Upper lobe of right lung (tissue), 1 donor: ENCODE measurements at regions not wholly inside any gene's neighbourhood (a gene's known extent, or its start where the extent isn't known, plus 50 kb on each side); places are given as distances from the start of the nearest gene placed in this dataset. TPM values are rescaled to one million over a fixed set of nuclear protein-coding genes. Genes with fewer than 3 reads are reported as not detected.
"Not testable (repeated sequence)": the region's sequence is repeated elsewhere in the genome, so short reads cannot be mapped to it uniquely, and the experiment has no call there.

Experiments used
- ATAC-seq: fragments of 200-7000 bp; cut with Tn5 transposase; one replicate; pipeline ENCODE4 v1.9.1; 2020; ENCODE audit warnings: mild to moderate bottlenecking, moderate library complexity
- DNase-seq: peaks from one replicate; pipeline ENCODE4 v3.0.0-alpha.2; 2020
- H3K27ac ChIP-seq: fragments of 200-600 bp; one replicate; pipeline ENCODE4 v1.8.0; 2022
- H3K27me3 ChIP-seq: fragments of 200-600 bp; one replicate; pipeline ENCODE4 v1.8.0; 2022; ENCODE audit warnings: mild to moderate bottlenecking
- H3K36me3 ChIP-seq: fragments of 200-600 bp; one replicate; pipeline ENCODE4 v1.8.0; 2022
- H3K4me1 ChIP-seq: fragments of 200-600 bp; one replicate; pipeline ENCODE4 v1.8.0; 2022
- H3K4me3 ChIP-seq: fragments of 200-600 bp; one replicate; pipeline ENCODE4 v1.8.0; 2022; ENCODE audit warnings: mild to moderate bottlenecking
- H3K9me3 ChIP-seq: fragments of 200-600 bp; one replicate; pipeline ENCODE4 v1.8.0; 2022
- intact Hi-C: fragments of 100-400 bp; cut with DNase I; formaldehyde crosslinking; loops from one replicate; pipeline ENCODE4 v1.11.0; 2022
- microRNA-seq: library from miRNA; unstranded; fragments of <30 nt; microRNA quantifications from one replicate; pipeline ENCODE4 v1.2.0, GENCODE V29; 2020; ENCODE audit warnings: borderline microRNAs expressed
- TF ChIP-seq, protein P1 (sequence below): fragments of 200-600 bp; IDR thresholded peaks from one replicate; pipeline ENCODE4 v1.8.0; 2022; ENCODE audit warnings: antibody characterized with exemption
- donor health status: DM: no; HTN: yes; CAD: no; lungs with severe emphysema.

DNA sequence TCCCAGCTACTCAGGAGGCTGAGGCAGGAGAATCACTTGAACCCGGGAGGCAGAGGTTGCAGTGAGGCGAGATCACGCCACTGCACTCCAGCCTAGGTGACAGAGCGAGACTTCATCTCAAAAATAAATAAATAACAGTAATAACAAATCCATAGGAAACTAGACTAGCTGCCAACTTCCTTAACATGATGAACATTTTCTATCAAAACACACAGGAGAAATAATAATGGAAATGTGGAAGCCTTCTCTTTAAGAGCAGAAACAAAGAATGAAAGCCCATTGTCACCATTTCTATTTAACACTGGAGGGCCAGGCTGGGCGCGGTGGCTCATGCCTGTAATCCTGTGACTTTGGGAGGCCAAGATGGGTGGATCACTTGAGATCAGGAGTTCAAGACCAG, 56.7 kb upstream of the SMURF2 start:
- H3K9me3 ChIP-seq, H3K4me3 ChIP-seq, H3K4me1 ChIP-seq, intact Hi-C loops, DNase-seq, H3K27ac ChIP-seq, H3K36me3 ChIP-seq, ATAC-seq, H3K27me3 ChIP-seq: not testable (repeated sequence)

DNA sequence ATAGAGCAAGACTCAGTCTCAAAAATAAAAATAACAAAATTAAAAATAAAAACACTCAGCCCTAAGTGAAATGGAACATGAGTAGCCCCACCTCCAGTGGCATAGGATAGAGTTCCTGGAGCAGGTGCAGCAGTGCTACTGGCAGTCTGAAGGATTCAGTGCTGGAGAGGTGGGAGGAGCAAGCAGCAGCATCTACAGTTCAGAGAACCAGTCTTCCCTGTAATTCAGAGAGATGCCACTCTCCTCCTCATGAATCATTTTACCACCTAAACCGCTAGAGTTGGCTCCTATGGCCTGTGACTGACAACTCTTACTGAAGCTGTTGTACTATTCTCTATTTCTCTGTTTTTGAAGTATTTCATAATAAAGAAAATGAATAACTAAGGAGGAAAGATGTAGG, 56.0 kb upstream of the SMURF2 start:
- Histone ChIP-seq H3K9me3 (no peaks in the 10 kb centered on the region), H3K4me1 (peaks cover 3% of the 10 kb centered on the region), H3K27ac (no peak overlapping the region), H3K36me3 (no peaks in the 10 kb centered on the region), H3K27me3 (no peaks in the 10 kb centered on the region), H3K4me3 (no peak overlapping the region)
- intact Hi-C loops, result no loop called here
- TF ChIP-seq, protein P1, sequence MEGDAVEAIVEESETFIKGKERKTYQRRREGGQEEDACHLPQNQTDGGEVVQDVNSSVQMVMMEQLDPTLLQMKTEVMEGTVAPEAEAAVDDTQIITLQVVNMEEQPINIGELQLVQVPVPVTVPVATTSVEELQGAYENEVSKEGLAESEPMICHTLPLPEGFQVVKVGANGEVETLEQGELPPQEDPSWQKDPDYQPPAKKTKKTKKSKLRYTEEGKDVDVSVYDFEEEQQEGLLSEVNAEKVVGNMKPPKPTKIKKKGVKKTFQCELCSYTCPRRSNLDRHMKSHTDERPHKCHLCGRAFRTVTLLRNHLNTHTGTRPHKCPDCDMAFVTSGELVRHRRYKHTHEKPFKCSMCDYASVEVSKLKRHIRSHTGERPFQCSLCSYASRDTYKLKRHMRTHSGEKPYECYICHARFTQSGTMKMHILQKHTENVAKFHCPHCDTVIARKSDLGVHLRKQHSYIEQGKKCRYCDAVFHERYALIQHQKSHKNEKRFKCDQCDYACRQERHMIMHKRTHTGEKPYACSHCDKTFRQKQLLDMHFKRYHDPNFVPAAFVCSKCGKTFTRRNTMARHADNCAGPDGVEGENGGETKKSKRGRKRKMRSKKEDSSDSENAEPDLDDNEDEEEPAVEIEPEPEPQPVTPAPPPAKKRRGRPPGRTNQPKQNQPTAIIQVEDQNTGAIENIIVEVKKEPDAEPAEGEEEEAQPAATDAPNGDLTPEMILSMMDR, result no peak
- DNase-seq (no peak), ATAC-seq (peak; percentile 20)

DNA sequence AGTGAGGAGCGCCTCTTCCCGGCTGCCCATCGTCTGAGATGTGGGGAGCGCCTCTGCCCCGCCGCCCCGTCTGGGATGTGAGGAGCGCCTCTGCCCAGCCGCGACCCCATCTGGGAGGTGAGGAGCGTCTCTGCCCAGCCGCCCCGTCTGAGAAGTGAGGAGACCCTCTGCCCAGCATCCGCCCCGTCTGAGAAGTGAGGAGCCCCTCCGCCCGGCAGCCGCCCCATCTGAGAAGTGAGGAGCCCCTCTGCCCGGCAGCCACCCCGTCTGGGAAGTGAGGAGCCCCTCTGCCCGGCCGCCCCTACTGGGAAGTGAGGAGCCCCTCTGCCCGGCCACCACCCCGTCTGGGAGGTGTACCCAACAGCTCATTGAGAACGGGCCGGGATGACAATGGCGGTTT, 54.4 kb upstream of the SMURF2 start:
- H3K27me3 ChIP-seq, H3K36me3 ChIP-seq, H3K4me3 ChIP-seq, ATAC-seq, DNase-seq, H3K9me3 ChIP-seq, intact Hi-C loops, H3K27ac ChIP-seq: not testable (repeated sequence)
- H3K4me1 ChIP-seq, result peaks cover 13% of the 10 kb centered on the region

DNA sequence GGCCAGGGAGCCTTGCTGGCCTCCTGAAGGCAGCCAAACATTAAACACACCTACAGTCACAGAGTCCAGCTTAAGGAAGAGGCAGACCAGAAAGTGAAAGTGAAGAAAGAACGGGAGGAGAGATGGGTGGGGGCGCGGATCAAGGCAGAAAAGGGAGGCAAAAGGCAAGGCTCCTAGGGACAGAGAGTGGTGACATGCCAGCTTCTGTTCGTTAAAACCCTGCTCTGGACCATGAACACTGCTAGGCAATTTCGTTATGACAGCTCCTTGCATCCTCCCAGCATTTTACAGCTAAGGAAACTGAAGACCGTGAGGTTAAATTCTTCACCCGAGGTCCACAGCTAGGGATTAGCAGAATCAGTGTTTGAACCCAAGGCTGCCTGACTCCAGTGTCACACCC, 51.7 kb upstream of the SMURF2 start:
- DNase-seq, H3K27ac ChIP-seq, intact Hi-C loops, H3K27me3 ChIP-seq, H3K36me3 ChIP-seq, H3K9me3 ChIP-seq: not testable (repeated sequence)
- Histone ChIP-seq H3K4me1 (peaks cover 21% of the 10 kb centered on the region), H3K4me3 (peak overlapping the region; percentile 31)
- ATAC-seq, result peak; percentile 60

DNA sequence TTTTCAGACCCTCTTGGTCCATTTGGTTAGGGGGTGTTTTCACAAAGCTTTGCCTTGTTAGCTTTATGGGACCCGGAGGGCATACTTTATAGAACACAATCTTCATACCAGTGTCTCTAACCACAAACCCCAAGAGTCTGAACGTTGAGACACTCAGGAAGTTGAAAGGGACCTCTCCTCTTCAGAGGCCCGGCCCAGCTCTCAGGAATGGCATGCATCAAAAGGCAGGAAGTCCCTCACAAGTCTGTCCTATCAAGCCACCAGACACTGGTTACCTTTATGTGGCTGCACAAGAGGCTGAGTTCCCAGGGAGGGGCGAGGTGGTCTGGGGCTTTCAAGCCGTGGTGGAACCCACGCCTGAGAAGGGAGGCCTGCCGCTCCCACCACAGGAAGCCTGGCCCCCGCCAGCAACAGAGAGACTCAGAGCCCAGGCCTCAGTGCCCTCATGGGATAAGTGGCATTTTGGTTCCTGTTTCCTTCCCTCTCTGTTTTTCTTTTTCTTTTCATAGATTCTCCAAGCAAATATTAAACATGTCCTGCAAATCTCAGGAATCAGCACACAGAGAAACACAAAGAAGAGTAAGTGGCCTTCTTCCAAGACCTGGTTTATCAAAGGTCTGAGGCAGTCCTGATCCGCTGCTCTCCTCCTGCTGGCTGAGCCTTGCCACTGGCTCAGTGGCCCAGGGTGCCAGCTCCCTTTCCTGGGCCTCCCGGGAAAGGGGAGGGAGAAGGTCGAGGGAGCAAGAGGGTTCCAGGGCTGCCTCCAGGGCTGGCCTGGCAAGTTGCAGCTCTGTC, 50.6 kb upstream of the SMURF2 start:
- H3K36me3 ChIP-seq, H3K27me3 ChIP-seq, DNase-seq, H3K4me3 ChIP-seq, H3K9me3 ChIP-seq, intact Hi-C loops: not testable (repeated sequence)
- peak; percentile 65 for ATAC-seq
- Histone ChIP-seq H3K4me1 (peaks cover 31% of the 10 kb centered on the region), H3K27ac (peak overlapping the region; percentile 30)

Small RNAs in the stretch of these regions (microRNA-seq; reads per million reads assigned to microRNA genes)
- gene MIR6080, result not detected
